ENCODE measurements at regions not wholly inside any gene's neighbourhood (a gene's known extent, or its start where the extent isn't known, plus 50 kb on each side); places are given as distances from the start of the nearest gene placed in this dataset.

DNA sequence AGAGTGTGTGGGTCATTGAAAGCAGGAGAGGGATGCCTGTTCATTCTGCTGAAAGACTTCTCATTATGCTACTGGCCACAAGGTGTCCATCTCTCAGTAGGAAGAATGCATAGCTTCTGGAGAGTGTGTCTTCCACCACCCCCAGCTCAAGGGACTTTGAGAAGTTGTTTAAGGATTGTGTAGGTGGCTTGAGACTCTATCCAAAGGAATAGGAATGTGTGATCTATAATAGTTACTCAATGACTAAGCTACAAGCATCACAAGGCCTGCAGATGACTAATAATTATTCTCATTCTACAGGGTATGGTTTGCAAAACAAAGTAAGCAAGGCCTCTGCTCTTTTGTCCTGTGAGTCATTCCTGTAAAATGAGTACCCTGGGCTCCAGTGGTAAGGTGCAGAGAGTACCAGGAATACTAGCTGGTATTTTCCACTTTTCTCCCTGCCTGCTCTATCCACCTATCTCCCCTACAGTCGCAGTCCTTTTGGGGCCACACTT lies 279.8 kb upstream of the BOD1L1 start:
- TF ChIP-seq, protein P1, sequence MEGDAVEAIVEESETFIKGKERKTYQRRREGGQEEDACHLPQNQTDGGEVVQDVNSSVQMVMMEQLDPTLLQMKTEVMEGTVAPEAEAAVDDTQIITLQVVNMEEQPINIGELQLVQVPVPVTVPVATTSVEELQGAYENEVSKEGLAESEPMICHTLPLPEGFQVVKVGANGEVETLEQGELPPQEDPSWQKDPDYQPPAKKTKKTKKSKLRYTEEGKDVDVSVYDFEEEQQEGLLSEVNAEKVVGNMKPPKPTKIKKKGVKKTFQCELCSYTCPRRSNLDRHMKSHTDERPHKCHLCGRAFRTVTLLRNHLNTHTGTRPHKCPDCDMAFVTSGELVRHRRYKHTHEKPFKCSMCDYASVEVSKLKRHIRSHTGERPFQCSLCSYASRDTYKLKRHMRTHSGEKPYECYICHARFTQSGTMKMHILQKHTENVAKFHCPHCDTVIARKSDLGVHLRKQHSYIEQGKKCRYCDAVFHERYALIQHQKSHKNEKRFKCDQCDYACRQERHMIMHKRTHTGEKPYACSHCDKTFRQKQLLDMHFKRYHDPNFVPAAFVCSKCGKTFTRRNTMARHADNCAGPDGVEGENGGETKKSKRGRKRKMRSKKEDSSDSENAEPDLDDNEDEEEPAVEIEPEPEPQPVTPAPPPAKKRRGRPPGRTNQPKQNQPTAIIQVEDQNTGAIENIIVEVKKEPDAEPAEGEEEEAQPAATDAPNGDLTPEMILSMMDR (IDR thresholded peaks at IDR 0.05; ENCODE audit: partially characterized antibody, unreplicated experiment) = no peak
- no peak overlapping the region for H3K27ac Mint-ChIP-seq (ENCODE audit: unreplicated experiment)
- H3K36me3 Mint-ChIP-seq (ENCODE audit: unreplicated experiment) = no peaks in the 10 kb centered on the region
- H3K4me3 Mint-ChIP-seq (ENCODE audit: unreplicated experiment) = no peak overlapping the region
- no peaks in the 10 kb centered on the region for H3K4me1 Mint-ChIP-seq (ENCODE audit: low read depth, unreplicated experiment)
- no peaks in the 10 kb centered on the region for H3K27me3 Mint-ChIP-seq (ENCODE audit: unreplicated experiment)
- no peak for DNase-seq
- no peaks in the 10 kb centered on the region for H3K9me3 Mint-ChIP-seq (ENCODE audit: unreplicated experiment)

DNA sequence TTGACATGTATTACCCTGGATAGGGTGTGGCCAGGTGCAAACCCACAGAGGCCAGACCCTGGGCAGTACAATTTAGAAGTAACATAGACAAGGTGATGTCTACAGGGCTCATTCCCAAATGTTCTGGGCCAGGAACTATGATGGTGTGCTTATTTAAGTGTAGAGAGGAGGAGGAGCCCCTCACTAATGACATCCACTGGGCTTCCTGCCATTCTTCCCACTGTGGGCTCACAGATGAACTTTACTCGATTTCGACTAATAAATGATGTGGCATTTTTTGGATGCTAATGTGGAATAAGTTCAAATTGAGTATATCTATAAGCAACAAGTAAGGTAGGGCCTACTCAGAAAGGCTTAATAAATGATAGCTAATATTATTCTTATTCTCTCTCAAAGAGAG lies 280.9 kb upstream of the BOD1L1 start:
- no peaks in the 10 kb centered on the region for H3K27me3 Mint-ChIP-seq (ENCODE audit: unreplicated experiment)
- no peak overlapping the region for H3K4me3 Mint-ChIP-seq (ENCODE audit: unreplicated experiment)
- H3K4me1 Mint-ChIP-seq (ENCODE audit: low read depth, unreplicated experiment) = no peaks in the 10 kb centered on the region

DNA sequence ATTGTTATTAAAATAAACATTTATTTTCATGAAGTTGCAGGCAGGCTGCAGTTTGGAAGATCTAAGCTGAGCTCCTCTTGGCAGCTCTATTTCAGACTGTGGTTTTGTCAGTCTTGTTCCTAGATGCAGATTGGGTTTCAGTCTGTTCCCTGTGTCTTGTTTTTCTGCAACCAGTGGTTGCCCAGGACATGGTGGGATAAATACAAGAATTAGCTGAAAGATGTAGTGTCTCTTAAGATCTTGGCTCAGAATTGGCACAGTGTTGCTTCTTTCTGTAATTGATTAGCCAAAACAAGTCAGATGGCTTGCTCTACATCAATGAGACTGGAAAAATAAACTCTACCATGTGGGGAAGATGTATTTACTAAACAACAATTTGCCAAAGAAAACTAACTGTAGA lies 283.0 kb upstream of the BOD1L1 start:
- TF ChIP-seq, protein P1 (IDR thresholded peaks at IDR 0.05; ENCODE audit: partially characterized antibody, unreplicated experiment) = no peak
- Mint-ChIP-seq H3K4me3 (ENCODE audit: unreplicated experiment) (no peak overlapping the region), H3K27ac (ENCODE audit: unreplicated experiment) (no peak overlapping the region), H3K27me3 (ENCODE audit: unreplicated experiment) (no peaks in the 10 kb centered on the region), H3K36me3 (ENCODE audit: unreplicated experiment) (no peaks in the 10 kb centered on the region), H3K4me1 (ENCODE audit: low read depth, unreplicated experiment) (no peaks in the 10 kb centered on the region), H3K9me3 (ENCODE audit: unreplicated experiment) (peaks cover under 1% of the 10 kb centered on the region)
- DNase-seq = no peak

More for the DNA sequence above, 280.9 kb upstream of the BOD1L1 start:
- Mint-ChIP-seq H3K27ac (ENCODE audit: unreplicated experiment) (no peak overlapping the region), H3K9me3 (ENCODE audit: unreplicated experiment) (no peaks in the 10 kb centered on the region), H3K36me3 (ENCODE audit: unreplicated experiment) (no peaks in the 10 kb centered on the region)
- DNase-seq = no peak
- TF ChIP-seq, protein P1 (IDR thresholded peaks at IDR 0.05; ENCODE audit: partially characterized antibody, unreplicated experiment) = no peak

DNA sequence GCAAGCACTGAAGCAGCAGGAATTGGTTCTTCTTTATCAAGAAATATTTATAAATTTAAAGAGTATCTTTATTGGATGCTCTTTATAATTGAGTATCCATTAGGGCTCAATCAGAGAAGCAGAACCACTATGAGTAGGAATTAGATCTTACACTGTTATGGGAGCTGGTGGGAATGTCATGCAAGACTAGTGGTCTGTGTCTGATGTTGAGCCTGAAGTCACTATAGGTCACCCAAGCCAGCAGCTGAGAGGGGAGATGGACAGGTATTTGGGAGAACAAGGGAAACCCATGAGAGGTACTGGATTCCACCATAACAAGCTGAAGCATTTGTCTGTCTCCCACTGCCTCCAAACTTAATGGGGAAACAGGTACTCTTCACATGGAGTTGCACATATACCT lies 283.7 kb upstream of the BOD1L1 start:
- no peak overlapping the region for H3K4me3 Mint-ChIP-seq (ENCODE audit: unreplicated experiment)
- no peak overlapping the region for H3K27ac Mint-ChIP-seq (ENCODE audit: unreplicated experiment)
- no peaks in the 10 kb centered on the region for H3K36me3 Mint-ChIP-seq (ENCODE audit: unreplicated experiment)
- TF ChIP-seq, protein P1 (IDR thresholded peaks at IDR 0.05; ENCODE audit: partially characterized antibody, unreplicated experiment) = no peak
- H3K9me3 Mint-ChIP-seq (ENCODE audit: unreplicated experiment) = peaks cover 1% of the 10 kb centered on the region
- no peak for DNase-seq
- no peaks in the 10 kb centered on the region for H3K27me3 Mint-ChIP-seq (ENCODE audit: unreplicated experiment)
- no peaks in the 10 kb centered on the region for H3K4me1 Mint-ChIP-seq (ENCODE audit: low read depth, unreplicated experiment)

DNA sequence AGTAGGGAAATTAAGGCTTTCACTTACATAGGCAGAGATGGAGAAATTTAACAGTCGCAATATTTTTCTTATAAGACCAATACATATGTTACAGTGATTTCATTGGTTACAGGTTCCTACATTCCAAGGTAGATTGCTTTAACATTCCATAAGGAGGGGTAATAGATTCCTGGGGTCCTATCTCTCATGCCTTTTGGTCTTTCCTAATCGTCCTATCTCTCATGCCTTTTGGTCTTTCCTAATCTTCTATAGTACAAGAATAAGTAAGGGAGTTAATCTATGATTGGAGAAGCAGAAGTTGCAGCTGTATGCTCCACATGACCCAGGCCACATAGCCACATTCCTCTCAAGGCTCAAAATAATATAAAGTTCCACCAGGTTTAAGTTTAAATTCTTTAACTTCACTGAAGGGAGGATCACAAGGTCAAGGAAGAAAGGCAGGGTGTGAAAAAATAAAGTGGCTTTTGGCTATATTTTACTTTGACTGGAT lies 285.0 kb upstream of the BOD1L1 start:
- H3K9me3 Mint-ChIP-seq (ENCODE audit: unreplicated experiment) = peaks cover 1% of the 10 kb centered on the region
- H3K4me1 Mint-ChIP-seq (ENCODE audit: low read depth, unreplicated experiment) = no peaks in the 10 kb centered on the region

More for the DNA sequence above, 285.0 kb upstream of the BOD1L1 start:
- Mint-ChIP-seq H3K36me3 (ENCODE audit: unreplicated experiment) (no peaks in the 10 kb centered on the region), H3K4me3 (ENCODE audit: unreplicated experiment) (no peak overlapping the region), H3K27ac (ENCODE audit: unreplicated experiment) (no peak overlapping the region), H3K27me3 (ENCODE audit: unreplicated experiment) (no peaks in the 10 kb centered on the region)
- DNase-seq = no peak
- TF ChIP-seq, protein P1 (IDR thresholded peaks at IDR 0.05; ENCODE audit: partially characterized antibody, unreplicated experiment) = no peak

Measured in glutamatergic neuron (in vitro differentiated cells).